ENCODE measurements at regions not wholly inside any gene's neighbourhood (a gene's known extent, or its start where the extent isn't known, plus 50 kb on each side); places are given as distances from the start of the nearest gene placed in this dataset.

DNA sequence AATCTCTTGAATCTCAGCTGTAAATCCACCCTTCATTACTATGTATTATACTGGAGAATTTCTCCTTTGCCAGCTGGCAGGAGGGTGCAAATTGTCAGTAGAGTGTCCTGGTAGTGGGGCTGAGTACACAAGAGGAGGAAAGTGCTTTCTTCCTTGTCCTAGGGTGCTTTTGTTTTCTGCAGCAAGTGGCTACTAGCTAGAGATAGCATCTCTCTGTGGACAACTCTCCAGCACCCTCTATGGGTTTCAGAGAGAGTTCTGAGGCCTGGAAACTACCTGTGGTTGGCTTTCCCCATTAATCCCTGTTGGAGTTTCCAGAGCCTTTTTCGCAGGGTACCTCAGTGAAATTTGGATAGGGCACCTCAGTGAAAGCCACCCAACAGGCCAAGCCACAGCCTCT is 422.5 kb upstream of the RGS17 start:
- Mint-ChIP-seq H3K36me3 (no peaks in the 10 kb centered on the region), H3K27me3 (no peaks in the 10 kb centered on the region), H3K27ac (no peak overlapping the region), H3K9me3 (peaks cover 0 to 4% (median 3%) of the 10 kb centered on the region in 3 donors), H3K4me1 (no peaks in the 10 kb centered on the region), H3K4me3 (no peak overlapping the region)

DNA sequence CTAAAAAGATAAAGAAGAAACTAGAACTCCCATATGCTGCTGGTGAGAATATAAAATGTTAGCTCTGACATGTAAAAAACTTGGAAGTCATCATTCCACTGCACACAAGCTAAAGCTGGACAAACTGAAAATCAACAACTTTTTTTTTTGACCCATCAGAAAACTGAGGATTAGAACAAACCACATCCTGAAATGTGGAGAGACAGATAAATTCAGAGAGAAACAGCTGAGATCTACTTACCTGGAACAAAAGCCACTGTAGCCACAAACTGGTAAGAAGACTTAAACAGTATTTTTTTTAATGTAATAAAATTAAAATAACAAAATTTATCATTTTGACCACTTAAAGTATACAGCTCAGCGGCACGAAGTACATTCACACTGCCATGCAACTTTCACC is 408.5 kb upstream of the RGS17 start:
- Mint-ChIP-seq H3K9me3 (peaks cover 0 to 4% (median 0%) of the 10 kb centered on the region in 3 donors), H3K4me1 (no peaks in the 10 kb centered on the region), H3K27ac (no peak overlapping the region), H3K4me3 (no peak overlapping the region), H3K36me3 (no peaks in the 10 kb centered on the region), H3K27me3 (no peaks in the 10 kb centered on the region)

- H3K4me3 Mint-ChIP-seq = no peak overlapping the region
- H3K27me3 Mint-ChIP-seq = no peaks in the 10 kb centered on the region
- H3K9me3 Mint-ChIP-seq = peaks cover 0 to 4% (median 0%) of the 10 kb centered on the region in 3 donors
- H3K27ac Mint-ChIP-seq = no peak overlapping the region
- no peaks in the 10 kb centered on the region for H3K4me1 Mint-ChIP-seq
- no peaks in the 10 kb centered on the region for H3K36me3 Mint-ChIP-seq
Measured at GRCh38 chr6:153538491-153538890, 407.4 kb upstream of the RGS17 start.

- no peaks in the 10 kb centered on the region for H3K36me3 Mint-ChIP-seq
- H3K27me3 Mint-ChIP-seq = no peaks in the 10 kb centered on the region
- peaks cover 0 to 1% (median 0%) of the 10 kb centered on the region in 3 donors for H3K9me3 Mint-ChIP-seq
- no peaks in the 10 kb centered on the region for H3K4me1 Mint-ChIP-seq
- H3K4me3 Mint-ChIP-seq = no peak overlapping the region
- no peak overlapping the region for H3K27ac Mint-ChIP-seq
Measured at GRCh38 chr6:153537422-153537821, 406.3 kb upstream of the RGS17 start.

DNA sequence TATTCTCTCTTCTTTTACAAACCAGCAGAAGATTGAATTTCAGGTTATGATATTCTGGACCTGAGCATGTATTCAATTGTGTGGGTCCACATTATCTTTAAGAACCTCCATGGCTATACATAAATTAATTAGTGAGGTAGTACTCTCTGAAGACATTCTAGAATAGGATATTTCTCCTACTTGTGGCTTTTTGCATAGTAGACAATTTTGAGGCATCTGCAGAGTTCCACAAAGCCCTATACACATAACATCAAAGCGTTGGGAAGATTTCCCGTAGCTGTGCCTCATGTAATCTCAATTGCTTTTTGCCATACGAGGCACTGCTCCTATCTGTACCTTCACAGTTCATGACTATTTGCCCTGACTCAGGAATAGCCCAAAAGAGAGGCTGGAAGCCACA is 395.4 kb upstream of the RGS17 start:
- H3K27me3 Mint-ChIP-seq = no peaks in the 10 kb centered on the region
- H3K4me3 Mint-ChIP-seq = no peak overlapping the region
- no peaks in the 10 kb centered on the region for H3K36me3 Mint-ChIP-seq
- no peaks in the 10 kb centered on the region for H3K4me1 Mint-ChIP-seq
- H3K27ac Mint-ChIP-seq = no peak overlapping the region
- H3K9me3 Mint-ChIP-seq = peaks cover 2 to 19% (median 13%) of the 10 kb centered on the region in 3 donors

DNA sequence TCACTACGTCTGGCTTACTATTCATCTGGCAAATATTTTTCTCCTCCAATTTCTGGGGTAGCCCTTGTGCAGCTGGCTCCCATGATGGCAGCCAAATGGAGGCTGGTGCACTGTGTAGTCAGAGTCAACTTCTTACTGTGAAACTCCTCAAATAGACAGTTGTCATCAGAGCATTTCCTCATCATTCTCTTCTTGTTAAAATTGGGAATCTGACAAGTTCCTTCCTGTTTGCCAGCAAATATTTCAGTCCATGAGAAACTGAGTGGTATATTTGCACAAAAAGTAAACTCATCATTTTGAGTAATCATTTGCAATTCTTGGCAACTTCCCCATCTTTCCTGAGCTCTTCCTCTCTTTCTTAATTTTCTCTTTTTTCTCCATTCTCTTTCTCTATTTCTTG is 394.9 kb upstream of the RGS17 start:
- Mint-ChIP-seq H3K27me3 (no peaks in the 10 kb centered on the region), H3K4me1 (no peaks in the 10 kb centered on the region), H3K27ac (no peak overlapping the region), H3K36me3 (no peaks in the 10 kb centered on the region), H3K9me3 (peaks cover 2 to 14% (median 13%) of the 10 kb centered on the region in 3 donors), H3K4me3 (no peak overlapping the region)

- Mint-ChIP-seq H3K27ac (no peak overlapping the region), H3K4me3 (no peak overlapping the region), H3K27me3 (no peaks in the 10 kb centered on the region), H3K9me3 (peaks cover 7 to 9% (median 8%) of the 10 kb centered on the region in 3 donors), H3K4me1 (no peaks in the 10 kb centered on the region), H3K36me3 (no peaks in the 10 kb centered on the region)
Measured at GRCh38 chr6:153523390-153523789, 392.3 kb upstream of the RGS17 start.

GRCh38 chr6:153511896-153512496 is 380.9 kb upstream of the RGS17 start:
- Mint-ChIP-seq H3K27ac (no peak overlapping the region), H3K36me3 (no peaks in the 10 kb centered on the region), H3K4me1 (no peaks in the 10 kb centered on the region), H3K9me3 (peaks cover 0 to 4% (median 4%) of the 10 kb centered on the region in 3 donors), H3K27me3 (no peaks in the 10 kb centered on the region), H3K4me3 (no peak overlapping the region)

DNA sequence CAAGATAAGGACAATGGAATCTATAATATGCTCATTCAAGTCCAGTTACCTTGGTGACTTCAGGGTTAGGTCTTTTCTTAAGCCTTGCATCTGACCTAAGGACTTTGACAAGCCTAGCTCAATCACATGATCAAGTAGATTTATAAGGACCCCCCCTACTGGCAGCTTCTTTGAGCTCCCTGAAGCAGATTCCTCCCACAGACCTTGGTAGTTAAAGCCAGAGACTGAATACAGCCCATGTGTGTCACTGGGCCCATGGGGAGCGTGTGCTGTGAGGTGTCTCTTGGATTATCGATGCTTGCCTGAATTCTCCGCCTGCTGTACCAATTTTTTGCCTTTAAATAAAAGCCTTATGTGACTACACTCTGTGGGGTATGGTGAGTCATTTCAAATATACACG is 372.7 kb upstream of the RGS17 start:
- no peaks in the 10 kb centered on the region for H3K4me1 Mint-ChIP-seq
- no peaks in the 10 kb centered on the region for H3K27me3 Mint-ChIP-seq

GRCh38 chr6:153493501-153493900 is 362.4 kb upstream of the RGS17 start:
- Mint-ChIP-seq H3K4me1 (no peaks in the 10 kb centered on the region), H3K27me3 (no peaks in the 10 kb centered on the region), H3K36me3 (no peaks in the 10 kb centered on the region), H3K9me3 (peaks cover 2 to 10% (median 2%) of the 10 kb centered on the region in 3 donors), H3K4me3 (no peak overlapping the region), H3K27ac (no peak overlapping the region)

More for the DNA sequence above, 372.7 kb upstream of the RGS17 start:
- H3K4me3 Mint-ChIP-seq = no peak overlapping the region
- H3K9me3 Mint-ChIP-seq = peaks cover 2 to 3% (median 2%) of the 10 kb centered on the region in 3 donors
- H3K27ac Mint-ChIP-seq = no peak overlapping the region
- H3K36me3 Mint-ChIP-seq = no peaks in the 10 kb centered on the region

DNA sequence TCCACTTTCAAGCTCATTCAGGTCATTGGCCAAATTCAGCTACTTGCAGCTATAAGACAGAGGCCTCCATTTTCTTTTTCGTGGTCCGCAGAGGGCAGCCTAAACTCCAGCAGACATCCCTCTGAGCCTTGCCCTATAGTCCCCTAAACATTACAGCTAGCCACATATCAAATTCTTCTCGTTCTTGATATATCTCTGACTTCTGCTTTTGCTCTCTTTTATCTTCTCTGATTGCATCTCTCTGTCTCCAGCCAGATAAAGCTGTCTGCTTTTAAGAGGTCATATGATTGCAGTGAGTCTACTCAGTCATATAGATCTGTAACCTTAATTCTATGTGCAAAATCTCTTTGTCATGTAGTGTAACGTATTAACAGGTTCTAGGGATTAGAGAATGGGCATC is 358.4 kb upstream of the RGS17 start:
- Mint-ChIP-seq H3K36me3 (no peaks in the 10 kb centered on the region), H3K4me3 (no peak overlapping the region), H3K27ac (no peak overlapping the region), H3K27me3 (no peaks in the 10 kb centered on the region), H3K9me3 (peaks cover 2 to 7% (median 2%) of the 10 kb centered on the region in 3 donors), H3K4me1 (no peaks in the 10 kb centered on the region)

GRCh38 chr6:153488267-153488666 is 357.2 kb upstream of the RGS17 start:
- H3K9me3 Mint-ChIP-seq = peaks cover 2 to 7% (median 2%) of the 10 kb centered on the region in 3 donors
- no peak overlapping the region for H3K4me3 Mint-ChIP-seq
- H3K27ac Mint-ChIP-seq = no peak overlapping the region
- H3K27me3 Mint-ChIP-seq = no peaks in the 10 kb centered on the region
- H3K4me1 Mint-ChIP-seq = no peaks in the 10 kb centered on the region
- no peaks in the 10 kb centered on the region for H3K36me3 Mint-ChIP-seq

DNA sequence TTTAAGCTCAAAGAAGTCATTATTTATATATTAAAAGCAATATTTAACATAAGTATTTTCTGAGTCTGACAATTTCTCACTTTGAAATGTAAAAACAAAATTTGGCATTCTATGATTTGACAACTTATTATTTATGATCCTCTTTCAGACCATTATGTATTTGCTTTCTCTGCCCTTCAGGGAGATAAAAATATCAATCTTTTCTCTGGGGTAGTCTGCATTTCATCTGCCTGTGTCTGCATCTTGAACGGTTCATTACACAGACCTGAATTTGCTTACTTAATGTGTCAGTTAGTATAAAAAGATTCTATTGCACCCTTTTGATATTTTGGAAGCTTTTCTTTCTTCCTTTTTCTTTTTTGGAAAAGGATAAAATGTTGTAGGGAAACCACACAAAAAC is 354.0 kb upstream of the RGS17 start:
- H3K4me1 Mint-ChIP-seq = no peaks in the 10 kb centered on the region
- no peak overlapping the region for H3K4me3 Mint-ChIP-seq
- no peaks in the 10 kb centered on the region for H3K36me3 Mint-ChIP-seq
- H3K9me3 Mint-ChIP-seq = peaks cover 2 to 7% (median 2%) of the 10 kb centered on the region in 3 donors
- H3K27ac Mint-ChIP-seq = no peak overlapping the region
- no peaks in the 10 kb centered on the region for H3K27me3 Mint-ChIP-seq

DNA sequence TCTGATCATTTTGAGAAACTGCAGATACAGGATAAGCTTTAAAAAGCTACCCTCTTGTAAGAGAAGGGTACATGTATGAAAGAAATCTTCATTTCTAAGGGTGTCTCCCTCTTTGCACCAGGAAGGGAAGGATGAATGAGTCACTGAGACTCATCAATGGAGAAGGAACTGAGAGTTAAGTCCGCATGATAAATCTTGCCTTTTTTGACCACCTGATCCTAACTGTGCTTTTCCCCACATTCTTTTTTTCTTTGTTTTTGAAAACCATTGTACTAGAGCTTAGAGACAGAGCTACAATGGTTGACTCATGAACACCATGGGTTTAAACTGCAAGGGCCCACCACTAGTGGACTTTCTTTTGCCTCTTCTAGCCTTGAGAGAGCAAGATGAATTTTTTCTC is 353.0 kb upstream of the RGS17 start:
- Mint-ChIP-seq H3K4me1 (no peaks in the 10 kb centered on the region), H3K27me3 (no peaks in the 10 kb centered on the region), H3K9me3 (peaks cover 0 to under 1% (median 0%) of the 10 kb centered on the region in 3 donors), H3K27ac (no peak overlapping the region), H3K4me3 (no peak overlapping the region), H3K36me3 (no peaks in the 10 kb centered on the region)

DNA sequence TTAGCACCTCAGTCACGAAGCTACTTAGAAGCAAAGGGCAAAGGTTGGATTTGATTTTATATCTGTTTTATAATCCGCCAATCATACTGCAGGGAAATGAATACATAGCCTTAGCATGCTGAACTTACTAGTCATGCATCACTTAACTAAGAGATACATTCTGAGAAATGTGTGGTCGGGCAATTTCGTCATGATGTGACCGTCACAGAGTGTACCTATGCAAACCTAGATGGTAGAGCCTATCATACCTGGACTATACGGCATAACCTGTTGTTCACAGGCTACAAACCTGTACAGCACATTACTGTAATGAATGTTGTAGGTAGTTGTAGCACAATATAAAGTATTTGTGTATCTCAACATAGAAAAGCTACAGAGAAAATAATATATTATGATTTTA is 345.2 kb upstream of the RGS17 start:
- Mint-ChIP-seq H3K4me1 (no peaks in the 10 kb centered on the region), H3K27ac (no peak overlapping the region), H3K4me3 (no peak overlapping the region), H3K9me3 (peaks cover 0 to 5% (median 3%) of the 10 kb centered on the region in 3 donors), H3K36me3 (no peaks in the 10 kb centered on the region), H3K27me3 (no peaks in the 10 kb centered on the region)

GRCh38 chr6:153465050-153465449 is 334.0 kb upstream of the RGS17 start:
- Mint-ChIP-seq H3K4me1 (no peaks in the 10 kb centered on the region), H3K9me3 (peaks cover 0 to 10% (median 2%) of the 10 kb centered on the region in 3 donors), H3K36me3 (no peaks in the 10 kb centered on the region), H3K27ac (no peak overlapping the region), H3K4me3 (no peak overlapping the region), H3K27me3 (no peaks in the 10 kb centered on the region)
